ENCODE measurements at regions not wholly inside any gene's neighbourhood (a gene's known extent, or its start where the extent isn't known, plus 50 kb on each side); places are given as distances from the start of the nearest gene placed in this dataset.

- DNase-seq (ENCODE audit: low spot score) (no peak), ATAC-seq (ENCODE audit: insufficient number of reproducible peaks, low FRiP score, low read depth) (no peak)
- Histone ChIP-seq H3K4me1 (ENCODE audit: control insufficient read depth in 1 of 2, low read depth in 2 of 2) (no peaks in the 10 kb centered on the region), H3K9me3 (no peaks in the 10 kb centered on the region), H3K4me3 (no peak overlapping the region), H3K27me3 (replicated peaks; ENCODE audit: insufficient read depth) (no peaks in the 10 kb centered on the region), H3K36me3 (no peaks in the 10 kb centered on the region), H3K27ac (no peak overlapping the region)
- TF ChIP-seq, protein P1, sequence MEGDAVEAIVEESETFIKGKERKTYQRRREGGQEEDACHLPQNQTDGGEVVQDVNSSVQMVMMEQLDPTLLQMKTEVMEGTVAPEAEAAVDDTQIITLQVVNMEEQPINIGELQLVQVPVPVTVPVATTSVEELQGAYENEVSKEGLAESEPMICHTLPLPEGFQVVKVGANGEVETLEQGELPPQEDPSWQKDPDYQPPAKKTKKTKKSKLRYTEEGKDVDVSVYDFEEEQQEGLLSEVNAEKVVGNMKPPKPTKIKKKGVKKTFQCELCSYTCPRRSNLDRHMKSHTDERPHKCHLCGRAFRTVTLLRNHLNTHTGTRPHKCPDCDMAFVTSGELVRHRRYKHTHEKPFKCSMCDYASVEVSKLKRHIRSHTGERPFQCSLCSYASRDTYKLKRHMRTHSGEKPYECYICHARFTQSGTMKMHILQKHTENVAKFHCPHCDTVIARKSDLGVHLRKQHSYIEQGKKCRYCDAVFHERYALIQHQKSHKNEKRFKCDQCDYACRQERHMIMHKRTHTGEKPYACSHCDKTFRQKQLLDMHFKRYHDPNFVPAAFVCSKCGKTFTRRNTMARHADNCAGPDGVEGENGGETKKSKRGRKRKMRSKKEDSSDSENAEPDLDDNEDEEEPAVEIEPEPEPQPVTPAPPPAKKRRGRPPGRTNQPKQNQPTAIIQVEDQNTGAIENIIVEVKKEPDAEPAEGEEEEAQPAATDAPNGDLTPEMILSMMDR (IDR thresholded peaks at IDR 0.05), result no peak
Measured at GRCh38 chr13:64740493-64740892, 2489.6 kb downstream of the PCDH9 start.

- Histone ChIP-seq H3K4me1 (ENCODE audit: control insufficient read depth in 1 of 2, low read depth in 2 of 2) (no peaks in the 10 kb centered on the region), H3K27me3 (replicated peaks; ENCODE audit: insufficient read depth) (no peaks in the 10 kb centered on the region), H3K4me3 (no peak overlapping the region), H3K9me3 (no peaks in the 10 kb centered on the region), H3K27ac (no peak overlapping the region), H3K36me3 (no peaks in the 10 kb centered on the region)
- ATAC-seq (ENCODE audit: insufficient number of reproducible peaks, low FRiP score, low read depth), result no peak
- no peak for DNase-seq (ENCODE audit: low spot score)
- TF ChIP-seq, protein P1 (IDR thresholded peaks at IDR 0.05), result no peak
Measured at GRCh38 chr13:64725492-64725891, 2504.6 kb downstream of the PCDH9 start.

DNA sequence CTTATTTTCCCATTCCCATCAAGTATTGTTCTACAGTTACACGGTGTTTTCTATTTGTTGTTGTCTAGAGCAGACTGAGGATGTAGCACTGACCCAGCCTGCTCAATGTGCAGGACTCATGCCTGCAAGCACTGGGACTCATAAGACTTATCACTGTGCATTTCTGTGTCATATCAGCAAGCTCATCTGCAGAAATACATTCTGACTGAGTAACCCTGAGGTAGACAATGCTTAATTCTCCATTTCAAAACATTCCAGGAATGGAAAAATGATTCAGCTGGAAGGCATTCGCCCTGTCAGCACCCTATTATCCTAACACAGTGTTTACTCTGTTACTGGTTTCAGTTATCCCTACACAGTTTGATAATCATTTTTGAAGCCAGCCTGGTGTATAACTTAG, 2506.4 kb downstream of the PCDH9 start:
- no peak overlapping the region for H3K27ac ChIP-seq
- H3K4me3 ChIP-seq, result no peak overlapping the region
- TF ChIP-seq, protein P1 (IDR thresholded peaks at IDR 0.05), result no peak
- no peaks in the 10 kb centered on the region for H3K4me1 ChIP-seq (ENCODE audit: control insufficient read depth in 1 of 2, low read depth in 2 of 2)
- H3K36me3 ChIP-seq, result no peaks in the 10 kb centered on the region
- DNase-seq (ENCODE audit: low spot score), result no peak
- ATAC-seq (ENCODE audit: insufficient number of reproducible peaks, low FRiP score, low read depth), result no peak
- H3K27me3 ChIP-seq (replicated peaks; ENCODE audit: insufficient read depth), result no peaks in the 10 kb centered on the region
- H3K9me3 ChIP-seq, result no peaks in the 10 kb centered on the region

DNA sequence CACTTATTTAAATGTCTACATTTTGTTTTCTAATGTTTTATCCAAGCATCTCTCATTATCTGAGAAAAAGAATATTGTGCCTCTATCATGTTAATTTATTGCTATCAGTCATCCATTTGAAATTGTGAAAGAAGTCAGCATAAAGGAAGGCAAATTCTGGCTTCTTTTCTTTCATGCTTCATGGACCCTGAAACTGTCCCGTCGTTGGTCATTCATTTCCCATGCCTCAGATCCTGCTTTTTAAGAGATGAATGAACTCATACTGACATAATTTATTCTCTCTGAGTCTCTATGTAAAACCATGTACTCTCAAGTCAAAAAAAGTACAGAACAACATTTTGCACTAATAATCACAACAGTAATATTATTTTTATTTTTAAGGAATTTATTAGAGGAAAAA, 2512.0 kb downstream of the PCDH9 start:
- no peak for DNase-seq (ENCODE audit: low spot score)
- H3K27me3 ChIP-seq (replicated peaks; ENCODE audit: insufficient read depth), result no peaks in the 10 kb centered on the region

GRCh38 chr13:64716936-64717335, 2513.2 kb downstream of the PCDH9 start:
- H3K36me3 ChIP-seq, result no peaks in the 10 kb centered on the region
- H3K27me3 ChIP-seq (replicated peaks; ENCODE audit: insufficient read depth), result no peaks in the 10 kb centered on the region
- H3K9me3 ChIP-seq, result no peaks in the 10 kb centered on the region
- TF ChIP-seq, protein P1 (IDR thresholded peaks at IDR 0.05), result no peak
- H3K4me1 ChIP-seq (ENCODE audit: control insufficient read depth in 1 of 2, low read depth in 2 of 2), result no peaks in the 10 kb centered on the region
- H3K27ac ChIP-seq, result no peak overlapping the region
- no peak for DNase-seq (ENCODE audit: low spot score)
- no peak for ATAC-seq (ENCODE audit: insufficient number of reproducible peaks, low FRiP score, low read depth)
- H3K4me3 ChIP-seq, result no peak overlapping the region

More for the DNA sequence above, 2512.0 kb downstream of the PCDH9 start:
- H3K9me3 ChIP-seq, result no peaks in the 10 kb centered on the region
- no peaks in the 10 kb centered on the region for H3K4me1 ChIP-seq (ENCODE audit: control insufficient read depth in 1 of 2, low read depth in 2 of 2)
- no peaks in the 10 kb centered on the region for H3K36me3 ChIP-seq
- no peak for ATAC-seq (ENCODE audit: insufficient number of reproducible peaks, low FRiP score, low read depth)
- H3K27ac ChIP-seq, result no peak overlapping the region
- no peak overlapping the region for H3K4me3 ChIP-seq
- TF ChIP-seq, protein P1 (IDR thresholded peaks at IDR 0.05), result no peak
